Stimulated activated CD4-positive, alpha-beta T cell treated with anti-CD3 and anti-CD28 coated beads, Interleukin-1b, Interleukin-23, amount 100 ng/mL, for 48 hours (primary cell): ENCODE measurements at regions not wholly inside any gene's neighbourhood (a gene's known extent, or its start where the extent isn't known, plus 50 kb on each side); places are given as distances from the start of the nearest gene placed in this dataset.

Experiments used
- DNase-seq: peaks from one replicate; pipeline ENCODE4 v3.0.0-alpha.2; 2020

DNA sequence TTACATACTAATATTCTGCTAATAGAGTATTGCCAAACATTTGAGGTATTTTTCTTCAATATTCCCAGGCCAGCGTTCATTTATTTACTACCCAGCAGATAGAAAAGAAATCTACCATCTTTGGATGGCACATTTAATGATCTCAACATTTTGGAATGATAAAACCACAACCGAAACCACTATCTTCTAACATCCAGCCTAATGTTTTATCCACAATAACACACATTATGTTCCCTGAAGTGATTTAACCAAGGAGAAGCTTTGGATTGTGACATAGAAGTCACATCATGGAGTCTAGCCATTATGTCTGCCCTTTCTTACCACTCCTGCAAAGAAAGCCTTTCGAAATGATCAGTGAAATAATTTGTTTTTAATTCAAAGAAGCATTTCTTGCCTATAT lies 497.1 kb upstream of the PLXNA2 start:
- DNase-seq = no peak

DNA sequence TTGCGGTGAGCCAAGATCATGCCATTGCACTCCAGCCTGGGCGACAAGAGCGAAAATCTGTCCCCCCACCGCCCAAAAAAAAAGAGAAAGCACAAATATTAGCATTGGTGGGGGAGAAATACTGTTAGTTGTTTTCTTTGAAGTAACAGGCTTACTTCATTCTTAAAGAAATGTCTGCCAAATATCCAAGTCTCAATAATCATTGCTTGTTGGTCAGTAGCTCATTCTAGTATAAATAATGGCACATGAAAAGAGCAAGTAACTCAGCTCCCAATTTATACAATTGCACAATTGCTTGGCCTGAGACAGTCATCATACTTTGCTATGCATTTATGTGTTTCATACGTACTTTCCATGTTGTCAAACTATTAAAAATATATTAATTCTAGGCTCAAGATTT lies 499.2 kb upstream of the PLXNA2 start:
- DNase-seq = no peak

DNA sequence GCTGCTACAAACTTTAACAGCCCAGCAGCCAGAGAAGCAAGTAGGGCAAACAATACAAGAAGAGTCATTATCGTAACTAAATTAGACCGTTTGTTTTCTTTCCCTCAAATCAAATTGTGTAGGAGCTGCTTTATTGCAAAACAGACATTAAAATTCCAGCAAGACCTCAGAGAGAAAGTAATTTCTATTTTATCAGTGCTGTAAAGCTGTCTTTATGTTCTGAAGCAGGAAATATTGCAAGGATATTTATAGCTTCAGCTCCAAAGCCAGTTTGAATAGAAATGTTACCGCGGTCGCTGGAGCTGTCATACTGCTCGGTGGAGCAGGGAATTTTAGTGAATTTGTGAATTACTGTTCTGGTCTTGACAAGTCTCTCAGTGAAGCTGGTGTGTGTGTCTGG lies 503.8 kb upstream of the PLXNA2 start:
- no peak for DNase-seq

DNA sequence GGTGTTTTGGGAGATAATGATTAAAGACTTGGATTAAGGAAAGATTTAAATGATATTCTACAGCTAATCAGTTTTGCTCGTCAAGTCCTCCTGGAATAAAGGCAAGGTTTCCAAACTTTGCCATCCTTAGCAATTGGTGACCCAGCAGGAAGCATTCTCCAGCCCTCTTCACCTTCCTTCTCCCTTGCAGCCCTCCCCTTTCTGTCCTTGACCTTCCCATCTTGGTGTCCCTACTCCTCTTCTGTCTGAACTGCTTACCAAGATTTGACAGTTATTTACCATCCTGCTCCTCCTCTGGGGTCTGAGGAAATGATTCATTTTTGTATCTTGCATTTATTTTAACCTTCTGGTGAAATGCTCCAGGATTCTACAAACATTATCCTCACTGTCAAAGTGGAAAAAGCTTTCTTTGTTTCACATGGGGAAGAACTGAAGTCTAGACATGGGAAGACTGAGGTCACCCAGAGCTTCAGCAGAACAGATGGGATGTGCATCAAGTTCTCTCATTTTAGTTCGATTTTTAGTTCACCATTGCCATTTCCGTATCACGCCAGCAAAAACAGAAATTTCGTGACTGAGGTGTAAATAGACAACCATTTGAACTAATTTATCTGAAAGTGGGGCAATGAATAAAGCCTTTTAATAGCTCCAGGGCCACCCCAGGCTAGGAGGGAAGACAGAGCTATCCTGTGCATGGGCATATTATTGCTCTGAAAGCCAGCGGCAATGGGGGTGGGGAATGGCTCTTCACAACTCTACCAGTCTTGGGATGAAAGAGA lies 504.4 kb upstream of the PLXNA2 start:
- no peak for DNase-seq

DNA sequence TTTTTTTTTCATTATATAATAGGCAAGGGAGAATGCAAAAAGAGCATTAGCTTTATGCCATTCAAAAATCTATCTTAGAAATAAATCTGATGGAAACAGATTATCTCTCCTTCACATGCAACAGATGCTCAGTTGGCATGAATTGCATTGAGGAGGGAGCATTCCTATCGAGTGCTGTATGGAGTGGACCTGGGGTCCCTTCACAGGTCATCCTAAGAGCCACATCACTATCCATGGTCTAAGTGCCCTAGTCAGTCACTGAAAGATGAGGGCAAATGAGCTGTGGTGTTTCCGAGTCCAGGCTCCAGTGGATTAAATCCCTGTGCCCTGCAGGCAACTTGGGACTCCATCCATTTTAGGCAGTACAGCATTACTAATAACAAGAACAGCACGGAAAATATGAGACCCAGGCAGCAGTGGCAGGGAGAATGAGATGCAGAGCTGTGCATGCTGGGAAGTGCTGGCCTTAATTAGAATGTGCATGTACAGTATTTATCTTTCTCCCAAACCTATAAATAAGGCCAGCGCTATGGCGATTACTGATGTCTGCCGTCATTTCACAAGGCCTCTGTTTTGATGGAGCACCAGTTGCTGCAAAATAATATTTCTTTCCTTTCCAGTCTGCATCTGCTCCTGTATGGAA lies 512.3 kb upstream of the PLXNA2 start:
- DNase-seq = no peak

DNA sequence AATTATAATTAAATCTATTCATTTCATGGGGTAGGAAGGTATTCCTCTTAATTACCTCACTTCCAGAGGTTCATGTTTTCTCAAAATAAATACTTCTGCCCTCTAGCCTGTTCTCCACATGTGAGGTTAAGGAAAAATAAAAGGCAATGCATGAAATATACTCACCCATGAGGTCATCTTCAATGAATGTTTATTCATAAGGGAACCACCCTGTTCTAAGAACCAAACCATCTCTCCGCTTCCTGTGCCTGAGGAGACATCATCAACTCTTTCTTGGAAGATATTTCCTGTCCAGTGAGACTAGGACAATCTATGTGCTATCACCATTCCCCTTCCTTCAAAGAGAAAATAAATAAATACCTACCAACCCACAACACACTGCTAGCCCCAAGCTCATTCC lies 513.7 kb upstream of the PLXNA2 start:
- no peak for DNase-seq

DNA sequence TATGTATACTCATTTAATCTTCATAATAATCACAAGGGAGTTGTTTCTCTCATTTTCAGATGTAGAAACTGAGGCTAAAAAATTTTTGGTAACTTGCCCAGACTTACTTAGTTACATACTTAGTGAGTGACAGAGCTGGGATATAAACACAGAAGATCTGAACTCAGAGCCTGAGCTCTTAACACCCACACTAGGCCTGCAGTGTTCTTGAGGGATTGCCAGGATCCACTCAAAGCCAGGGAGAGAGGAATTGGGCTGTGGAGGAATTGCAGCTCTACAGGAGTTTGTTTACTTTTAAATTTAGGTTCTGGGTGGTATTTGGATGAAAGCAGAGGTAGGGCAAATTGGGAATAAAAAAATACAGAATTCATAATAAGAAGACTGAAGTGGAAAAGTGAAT lies 515.1 kb upstream of the PLXNA2 start:
- no peak for DNase-seq

DNA sequence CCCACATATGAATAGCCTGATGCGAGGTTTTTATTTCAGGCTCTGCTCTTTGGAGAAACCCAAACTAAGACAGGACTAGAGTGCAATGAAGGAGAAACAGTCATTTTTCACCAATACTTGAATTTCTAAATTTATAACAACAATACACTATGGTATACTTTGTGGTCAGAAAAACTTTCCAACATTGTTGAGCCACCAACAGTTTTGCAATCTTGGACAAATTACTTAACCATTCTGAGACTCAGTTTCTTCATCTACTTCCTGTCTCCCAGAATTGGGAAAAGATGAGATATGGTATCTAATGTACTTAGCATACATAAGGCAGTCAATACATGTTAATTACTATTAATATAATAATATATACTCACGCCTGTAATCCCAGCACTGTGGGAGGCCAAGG lies 519.8 kb upstream of the PLXNA2 start:
- no peak for DNase-seq

DNA sequence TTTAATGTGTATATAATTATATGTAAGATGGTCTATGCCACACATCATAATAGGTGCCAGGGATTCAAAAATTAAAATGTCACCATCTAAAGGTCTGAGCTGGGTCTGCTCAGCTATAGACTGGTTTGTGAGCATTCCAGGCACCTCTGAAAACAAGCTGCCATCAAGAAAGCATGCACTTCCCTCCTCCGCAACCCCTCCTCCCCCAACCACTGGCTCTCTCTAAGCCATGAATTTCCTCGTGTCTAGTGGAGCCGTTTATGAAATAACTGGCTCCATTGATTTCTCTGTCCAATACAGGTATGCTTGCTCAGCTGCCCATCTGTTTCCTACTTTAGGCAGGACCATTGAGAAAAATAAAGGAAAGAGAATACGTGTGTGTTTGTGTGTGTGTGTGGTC lies 522.6 kb upstream of the PLXNA2 start:
- no peak for DNase-seq

DNA sequence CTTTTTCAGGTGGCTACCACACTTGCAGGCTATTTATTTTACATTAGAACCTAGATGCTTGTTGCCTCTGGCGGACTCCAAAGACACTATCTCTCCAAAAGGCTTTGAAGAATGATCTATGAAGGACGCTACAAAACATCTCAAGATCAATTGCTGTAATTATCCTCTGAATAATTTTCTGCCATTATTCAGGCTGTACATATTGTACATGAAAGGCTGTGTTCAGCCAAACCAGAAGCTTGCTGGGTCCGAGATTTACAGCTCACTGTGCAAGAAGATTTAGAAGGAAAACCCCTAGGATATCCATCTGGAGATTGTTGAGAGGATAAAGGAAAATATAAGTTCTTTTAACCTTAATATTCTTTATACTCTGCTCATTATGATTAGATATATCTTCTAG lies 523.6 kb upstream of the PLXNA2 start:
- DNase-seq = no peak

DNA sequence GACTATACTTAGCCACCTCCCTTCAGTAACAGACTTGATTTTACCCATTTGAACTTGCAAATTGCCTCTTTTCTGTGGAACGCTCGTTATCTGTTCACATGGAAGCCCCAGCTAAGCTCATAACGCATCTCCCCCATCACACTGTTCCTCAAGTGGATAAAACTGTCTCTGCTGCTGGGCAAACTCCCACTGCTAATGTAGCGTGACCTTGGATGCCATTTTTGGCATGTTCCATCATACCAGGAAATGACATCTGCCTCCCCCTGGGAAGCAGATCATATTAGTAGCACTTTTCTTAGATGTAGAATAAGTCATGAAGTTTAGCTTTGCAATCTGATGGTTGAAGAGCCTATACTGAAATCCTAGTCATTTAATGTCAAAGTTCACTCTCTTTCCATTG lies 528.7 kb upstream of the PLXNA2 start:
- DNase-seq = no peak

DNA sequence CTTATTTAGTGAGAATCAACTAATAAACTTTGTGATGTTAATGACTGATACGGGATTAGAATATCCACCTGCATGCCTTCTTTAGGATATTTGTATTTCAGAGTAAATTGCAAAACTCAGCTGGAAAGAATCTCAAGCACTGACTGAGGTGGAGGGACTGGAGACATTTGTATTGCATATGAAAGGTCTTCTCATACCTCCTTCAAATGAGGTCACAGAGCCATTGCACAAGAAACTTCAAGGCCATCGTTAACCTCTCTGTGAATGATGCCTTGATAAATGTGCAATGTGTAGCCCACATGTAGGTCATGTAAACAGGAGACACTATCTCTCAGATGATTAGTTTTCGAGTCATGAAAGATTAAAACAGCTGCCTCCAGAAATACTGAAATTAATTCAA lies 531.7 kb upstream of the PLXNA2 start:
- no peak for DNase-seq

DNA sequence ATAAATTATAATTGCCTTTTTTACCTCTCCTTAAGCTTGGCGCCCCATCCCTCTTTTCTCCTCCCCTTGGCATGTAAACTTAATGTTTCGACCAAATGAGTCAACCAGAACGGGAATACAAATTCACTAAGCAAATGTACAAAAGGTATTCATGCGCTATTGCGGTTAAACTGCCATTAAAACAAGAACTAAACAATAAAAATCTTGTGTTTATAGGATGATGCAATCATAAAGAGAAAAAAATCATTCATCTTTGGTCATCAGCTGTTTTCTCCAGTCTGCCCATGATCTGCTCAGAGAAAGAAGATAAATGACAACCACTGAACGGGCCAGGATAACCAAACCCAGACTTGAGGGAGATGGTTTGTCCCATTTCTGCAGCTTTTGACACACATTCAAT lies 534.2 kb upstream of the PLXNA2 start:
- no peak for DNase-seq

DNA sequence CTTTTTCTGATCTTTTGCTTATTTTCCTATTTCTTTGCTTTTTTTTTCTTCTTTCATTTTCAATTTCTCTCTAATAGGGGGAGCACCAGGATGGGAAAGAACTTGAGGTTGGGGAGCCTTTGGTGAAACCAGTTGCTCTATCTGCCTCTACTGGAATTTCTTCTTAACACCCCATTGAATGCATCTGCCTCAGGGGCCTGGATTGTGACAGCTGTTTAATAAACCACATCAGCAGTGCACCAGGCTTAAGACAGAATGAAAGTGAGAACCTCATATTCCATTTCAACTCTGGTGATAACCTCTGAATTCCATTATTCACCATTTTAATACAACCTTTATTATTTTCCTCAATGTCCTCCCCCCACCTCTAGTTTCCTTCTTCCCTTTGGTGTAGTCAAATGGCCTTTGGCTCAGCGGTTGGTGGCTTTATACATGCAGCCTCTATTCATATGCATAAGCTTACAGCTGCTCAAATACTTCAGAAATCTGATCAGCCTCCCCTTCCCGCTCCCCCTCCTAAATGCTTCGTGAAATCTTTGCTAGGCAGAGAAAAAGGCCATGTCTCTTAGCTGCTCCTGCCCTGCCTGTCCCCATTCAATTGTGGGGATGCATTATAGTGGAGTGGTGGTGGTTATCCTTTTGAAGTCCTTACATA lies 537.3 kb upstream of the PLXNA2 start:
- DNase-seq = no peak

DNA sequence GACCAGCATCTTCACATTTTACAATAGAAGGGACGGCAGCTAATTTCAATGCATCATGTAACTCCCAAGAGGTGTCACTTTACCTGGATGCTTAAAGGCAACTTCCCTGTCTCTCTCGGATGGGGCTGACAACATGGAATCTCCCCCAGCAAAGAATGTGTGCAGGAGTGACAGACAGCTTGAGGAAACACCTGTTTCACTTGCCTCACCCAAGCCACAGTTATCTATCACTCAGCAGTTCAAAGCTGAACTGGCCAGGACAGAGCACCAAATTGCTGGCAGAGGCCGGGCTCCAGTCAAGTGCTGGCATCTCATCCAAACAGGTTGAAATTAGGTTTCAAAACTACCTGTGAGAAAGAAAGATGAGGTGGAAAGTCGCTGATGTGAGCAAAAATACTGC lies 538.0 kb upstream of the PLXNA2 start:
- DNase-seq = no peak

DNA sequence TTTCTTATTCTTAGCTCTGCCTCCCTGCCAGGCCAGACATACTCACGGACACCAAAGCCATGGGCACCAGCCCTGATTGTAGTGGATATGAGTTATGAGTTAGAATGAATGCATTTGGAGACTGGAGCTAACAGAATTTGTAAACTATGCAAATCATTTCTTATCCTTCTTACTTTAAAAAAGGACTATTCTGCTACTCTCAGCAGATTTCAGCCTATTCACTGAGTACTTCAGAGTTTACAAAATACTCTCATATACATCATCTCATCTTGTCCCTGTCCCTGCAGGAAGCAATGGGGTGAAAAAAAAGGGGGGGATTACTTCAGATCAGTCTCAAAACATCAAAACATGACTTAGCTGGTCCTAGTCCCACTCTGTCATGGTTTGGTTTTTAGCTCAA lies 541.4 kb upstream of the PLXNA2 start:
- no peak for DNase-seq

DNA sequence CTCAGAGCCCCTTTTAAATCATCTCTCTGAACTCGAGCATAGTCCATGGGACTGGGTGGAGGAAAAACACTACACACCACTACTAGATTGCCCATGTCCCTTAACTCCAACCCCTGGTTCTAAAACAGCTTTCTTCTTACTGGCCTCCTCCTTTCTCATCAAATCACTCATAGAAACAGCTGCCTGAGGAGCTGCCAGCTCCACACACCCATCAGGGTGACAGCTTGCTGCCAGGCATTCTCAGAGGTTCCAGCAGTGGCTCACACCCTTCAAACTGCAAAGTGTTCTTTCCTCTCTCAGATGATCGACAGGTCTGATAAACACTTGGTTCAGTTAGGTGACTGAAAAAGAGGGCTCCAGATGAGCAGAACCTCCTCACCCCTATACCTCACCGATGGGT lies 543.0 kb upstream of the PLXNA2 start:
- DNase-seq = no peak

DNA sequence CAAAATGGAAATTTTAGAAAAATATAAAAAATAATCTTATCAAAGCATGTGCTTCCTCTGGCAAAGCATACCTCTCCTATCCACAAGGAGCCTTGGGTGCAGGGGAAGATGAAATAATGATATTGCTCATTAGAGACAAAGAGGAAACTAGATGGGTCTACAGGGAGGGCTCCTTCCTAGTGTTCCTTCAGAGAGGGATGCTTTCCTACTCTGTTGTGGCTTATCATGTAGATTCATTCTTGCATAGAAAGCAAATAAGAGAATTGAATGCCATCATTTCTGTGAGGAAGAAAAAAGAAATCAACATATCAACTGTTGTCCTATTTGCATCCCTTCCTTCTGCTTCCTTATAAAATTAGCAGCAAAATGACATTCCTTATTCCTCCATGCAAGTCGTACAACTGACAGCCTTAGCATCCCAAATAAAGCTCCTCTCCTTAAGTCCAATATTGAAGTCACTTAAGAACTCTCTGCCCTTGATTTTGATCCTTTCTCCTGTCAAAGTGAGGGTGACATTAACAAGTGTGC lies 543.9 kb upstream of the PLXNA2 start:
- DNase-seq = no peak

DNA sequence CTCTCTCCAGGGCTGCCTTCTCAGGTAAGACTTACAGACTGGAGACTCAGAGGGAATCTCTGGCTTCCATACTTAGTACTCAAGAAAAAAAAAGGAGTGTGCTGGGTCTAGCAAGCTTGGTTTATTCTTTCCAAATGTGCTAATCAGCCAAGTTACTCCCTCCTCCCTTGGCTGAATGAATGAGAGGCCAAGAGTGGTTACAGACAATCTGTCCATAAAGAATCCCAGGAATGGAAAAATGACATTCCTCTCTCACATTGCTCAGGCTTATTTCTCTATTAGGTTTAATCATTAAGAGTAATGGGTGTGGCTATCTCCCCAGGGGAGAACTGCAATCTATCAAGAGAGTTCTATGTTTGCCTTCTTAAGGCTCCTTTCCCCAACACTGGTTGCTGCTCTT lies 547.3 kb upstream of the PLXNA2 start:
- no peak for DNase-seq

DNA sequence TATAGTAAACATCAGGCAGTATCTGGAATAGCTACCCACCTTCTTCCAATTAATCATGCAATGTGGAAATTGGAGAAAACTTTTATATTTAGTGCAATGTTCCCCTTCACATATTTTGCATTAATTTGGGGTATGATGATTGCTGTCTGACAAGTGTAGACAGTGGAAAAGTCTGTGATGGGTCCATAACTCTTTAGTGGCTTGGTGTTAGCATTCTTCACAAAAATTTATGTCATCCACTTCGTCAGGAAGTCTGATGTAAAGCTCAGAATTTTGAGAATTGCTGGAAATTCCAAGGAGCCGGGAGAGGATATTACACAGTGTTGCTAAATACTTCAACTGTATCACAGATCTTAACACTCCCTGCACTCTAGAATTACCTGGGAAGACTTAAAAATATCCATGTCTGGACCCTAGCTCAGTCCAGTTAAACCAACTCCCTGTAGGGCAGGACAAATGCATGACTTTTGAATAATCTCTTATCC lies 549.7 kb upstream of the PLXNA2 start:
- DNase-seq = no peak

DNA sequence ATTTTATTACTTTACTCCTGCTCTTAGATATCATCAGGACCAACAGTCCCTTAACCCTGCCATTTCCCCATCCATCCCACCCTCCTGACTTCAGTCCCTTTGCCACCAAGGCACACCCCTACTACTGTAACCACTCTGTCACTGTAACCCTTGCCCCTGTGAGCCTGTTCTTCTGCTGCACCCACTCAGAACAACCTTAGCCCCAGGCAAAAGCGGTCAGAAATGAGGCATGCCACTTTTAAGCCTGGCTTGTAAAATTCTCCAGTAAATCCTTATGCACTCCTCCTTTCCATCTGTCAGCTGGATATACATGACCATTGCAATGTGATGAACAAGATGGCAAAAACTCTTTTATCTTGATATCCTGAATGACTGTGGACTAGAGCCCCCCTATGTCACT lies 555.0 kb upstream of the PLXNA2 start:
- no peak for DNase-seq

DNA sequence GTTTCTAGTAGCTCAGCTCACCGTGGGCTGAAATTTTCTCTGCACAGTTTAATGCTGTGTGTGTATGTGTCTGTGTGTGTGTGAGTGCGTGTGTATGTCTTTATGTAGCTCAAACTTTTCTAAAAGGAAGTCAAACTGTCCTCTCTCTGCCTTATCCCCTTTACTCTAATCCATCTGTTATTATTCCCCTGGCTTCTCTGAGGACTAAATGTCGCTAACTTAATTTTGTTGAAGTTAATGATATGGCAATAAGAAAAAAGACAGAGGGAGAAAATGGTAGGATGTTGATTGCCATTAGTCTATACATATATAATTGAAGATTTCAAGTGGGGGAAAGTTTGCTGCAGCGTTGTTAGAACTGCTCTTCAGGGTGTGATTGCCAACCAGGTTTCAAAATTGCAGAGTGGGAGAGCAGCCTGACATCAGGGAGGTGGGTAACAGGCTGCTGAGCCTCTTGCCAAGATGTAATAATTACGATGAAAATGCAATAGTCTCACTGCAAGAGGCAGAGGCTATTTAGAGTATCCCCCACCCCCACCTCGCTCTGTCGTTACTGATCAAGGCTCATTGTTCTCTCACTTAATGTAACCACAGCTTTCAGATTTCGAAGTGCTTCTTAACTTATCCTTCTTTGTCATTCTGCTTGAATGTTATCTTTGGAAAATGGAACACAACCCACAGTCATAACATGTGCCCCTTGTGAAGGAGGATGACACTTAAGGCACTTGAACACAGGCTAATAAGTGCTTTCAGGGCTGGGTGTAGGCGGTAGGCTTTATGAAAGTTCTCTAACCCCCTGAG lies 559.0 kb upstream of the PLXNA2 start:
- DNase-seq = no peak

DNA sequence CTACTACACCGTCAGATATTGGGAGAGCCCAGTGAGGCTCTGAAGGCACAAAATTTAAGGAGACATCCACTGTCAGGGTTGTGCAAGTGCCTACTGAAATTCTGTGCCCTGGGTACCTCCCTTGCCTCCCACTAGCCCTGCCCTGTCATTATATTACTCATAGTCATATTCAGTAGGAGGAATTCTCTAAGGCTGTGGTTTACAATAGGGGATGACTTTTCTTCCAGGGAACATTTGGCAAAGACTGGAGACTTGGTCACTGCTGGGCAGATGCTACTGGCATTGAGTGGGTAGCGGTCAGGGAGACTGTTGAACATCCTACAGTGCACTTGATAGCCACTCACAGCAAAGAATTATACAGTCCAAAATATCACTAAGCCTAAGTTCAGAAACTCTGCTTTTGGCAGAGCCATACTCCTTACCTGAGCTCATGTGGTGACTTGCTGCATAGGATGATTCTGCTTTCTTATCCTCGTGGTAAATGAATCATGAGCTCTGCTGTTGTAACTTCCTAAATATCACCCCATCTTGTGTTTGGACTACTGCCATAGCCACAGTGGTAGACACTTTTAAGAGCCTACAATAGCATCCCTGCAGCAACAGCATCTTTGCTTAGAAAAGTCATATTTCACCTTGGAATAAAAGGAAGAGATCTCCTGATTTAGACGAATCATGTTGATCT lies 563.4 kb upstream of the PLXNA2 start:
- DNase-seq = no peak
